HuH-7 (cell line): ENCODE measurements at regions not wholly inside any gene's neighbourhood (a gene's known extent, or its start where the extent isn't known, plus 50 kb on each side); places are given as distances from the start of the nearest gene placed in this dataset.

Source experiments
- DNase-seq: peaks from one replicate; pipeline ENCODE4 v3.0.0; 2011; ENCODE audit warnings: low spot score

GRCh38 chr6:169891421-169891820 lies 140.0 kb downstream of the ERMARD start:
- DNase-seq: no peak

DNA sequence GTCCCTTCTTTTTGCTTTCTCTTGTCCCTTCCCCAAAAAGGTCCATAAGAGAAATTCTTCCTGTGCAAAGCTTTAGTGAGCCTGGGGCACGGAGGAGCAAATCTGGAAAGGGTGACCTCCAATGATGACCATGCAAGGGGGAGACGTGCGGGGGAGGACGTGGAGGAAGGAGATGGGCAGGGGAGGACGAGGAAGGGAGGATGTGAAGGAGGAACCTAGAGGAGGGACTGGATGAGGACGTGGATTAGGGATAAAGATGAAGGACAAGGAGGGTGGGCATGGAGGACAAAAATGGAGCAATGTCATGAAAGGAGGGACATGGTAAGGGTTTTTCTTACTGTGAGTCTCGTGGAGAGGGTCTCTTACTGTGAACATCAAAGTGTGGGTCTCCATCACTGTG lies 139.5 kb downstream of the ERMARD start:
- DNase-seq: no peak

DNA sequence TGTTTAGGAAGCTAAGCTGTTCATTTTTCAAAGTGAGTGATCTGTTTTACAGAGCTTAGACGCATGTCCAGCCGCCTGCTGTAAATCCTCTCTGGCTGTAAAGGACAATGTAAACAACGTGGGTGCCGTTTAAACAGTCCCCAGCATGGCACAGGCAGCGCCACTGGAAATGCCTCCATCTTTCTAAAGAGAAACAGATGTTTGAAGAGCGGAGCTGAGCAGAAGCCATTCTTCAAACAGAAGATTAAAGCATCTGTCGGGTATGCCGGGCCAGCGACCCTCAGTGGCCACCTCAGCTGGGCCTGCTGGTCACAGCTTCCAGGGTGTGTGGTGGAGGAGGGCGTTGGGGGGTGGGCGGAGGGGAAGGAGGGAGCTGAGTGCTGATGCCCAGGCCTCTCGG lies 138.6 kb downstream of the ERMARD start:
- DNase-seq: no peak

GRCh38 chr6:169887529-169888140 lies 136.2 kb downstream of the ERMARD start:
- no peak for DNase-seq

- DNase-seq: no peak
Observed at GRCh38 chr6:169886631-169887227, 135.3 kb downstream of the ERMARD start.

DNA sequence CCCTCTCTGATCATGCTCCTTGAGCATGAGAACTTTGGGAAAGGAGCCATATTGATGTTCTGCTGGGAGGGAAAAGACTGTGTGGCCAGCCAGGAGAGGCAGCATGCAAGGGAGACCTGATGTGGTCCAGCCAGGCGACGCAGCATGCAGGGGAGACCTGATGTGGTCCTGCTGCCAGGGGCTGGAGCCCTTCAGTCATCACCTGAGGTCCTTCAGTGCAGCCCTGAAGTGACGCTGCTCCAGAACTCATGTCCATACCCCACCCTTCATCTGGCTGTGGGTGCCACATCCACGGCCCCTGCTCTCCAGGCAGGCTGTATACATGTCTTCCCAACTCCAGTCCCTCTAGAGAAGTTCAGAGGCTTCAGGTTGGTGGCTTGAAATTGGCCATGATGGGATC lies 134.4 kb downstream of the ERMARD start:
- no peak for DNase-seq

GRCh38 chr6:169885131-169885530 lies 133.7 kb downstream of the ERMARD start:
- DNase-seq: no peak

DNA sequence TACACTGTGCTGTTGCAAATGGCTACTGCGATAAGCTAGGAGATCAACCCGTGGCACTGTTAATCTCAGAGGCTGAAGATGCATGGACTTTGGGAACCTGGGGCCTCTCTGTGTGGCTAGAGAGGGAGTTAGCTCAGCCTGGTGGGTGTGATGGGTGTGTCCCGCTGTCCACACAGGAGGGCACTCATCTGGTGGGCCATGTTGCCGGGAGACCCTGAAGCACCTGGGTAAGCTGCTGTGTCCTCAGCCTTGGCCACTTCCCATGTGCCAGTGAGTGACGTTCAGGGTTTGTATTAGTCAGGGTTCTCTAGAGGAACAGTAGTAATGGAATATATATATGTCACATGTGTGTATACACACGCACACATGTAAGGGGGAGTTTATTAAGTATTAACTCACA lies 132.7 kb downstream of the ERMARD start:
- no peak for DNase-seq

DNA sequence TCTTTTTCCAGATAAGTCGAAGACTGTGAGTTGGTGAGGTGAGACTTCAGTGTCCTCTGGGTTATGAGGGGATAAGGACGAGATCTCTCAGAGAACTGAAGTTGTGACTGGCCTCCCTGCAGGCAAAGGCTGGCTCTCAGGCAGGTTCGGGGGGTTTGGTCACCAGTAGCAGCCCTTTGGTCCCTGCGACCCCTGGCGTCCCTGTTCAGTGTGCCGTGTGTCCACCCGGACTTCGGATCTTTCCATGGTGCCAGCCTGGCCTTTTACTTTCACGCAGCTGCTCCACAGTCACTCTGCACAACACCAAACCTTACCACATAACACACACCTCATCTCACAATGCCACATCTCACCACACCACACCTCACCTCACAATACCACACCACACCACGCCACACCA lies 131.9 kb downstream of the ERMARD start:
- DNase-seq: no peak

DNA sequence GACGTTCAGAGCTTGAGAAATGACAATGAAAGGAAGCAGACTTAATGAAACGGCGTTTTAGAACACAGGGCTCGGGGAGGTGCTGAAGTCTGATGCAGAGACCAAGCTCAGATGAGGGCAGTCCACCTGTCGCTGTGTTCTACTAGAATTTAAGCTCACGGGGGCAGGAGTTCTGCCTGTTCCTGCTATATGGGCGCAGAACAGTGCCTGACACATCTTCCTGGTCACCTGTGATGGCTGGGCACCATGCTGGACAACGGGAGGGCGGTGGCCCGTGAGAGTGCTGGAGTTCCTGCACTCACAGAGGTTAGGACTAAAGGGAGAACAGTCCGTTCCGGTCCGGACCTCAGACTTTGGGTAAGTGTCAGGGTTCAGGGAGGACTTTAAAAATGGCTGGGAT lies 130.6 kb downstream of the ERMARD start:
- DNase-seq: no peak

DNA sequence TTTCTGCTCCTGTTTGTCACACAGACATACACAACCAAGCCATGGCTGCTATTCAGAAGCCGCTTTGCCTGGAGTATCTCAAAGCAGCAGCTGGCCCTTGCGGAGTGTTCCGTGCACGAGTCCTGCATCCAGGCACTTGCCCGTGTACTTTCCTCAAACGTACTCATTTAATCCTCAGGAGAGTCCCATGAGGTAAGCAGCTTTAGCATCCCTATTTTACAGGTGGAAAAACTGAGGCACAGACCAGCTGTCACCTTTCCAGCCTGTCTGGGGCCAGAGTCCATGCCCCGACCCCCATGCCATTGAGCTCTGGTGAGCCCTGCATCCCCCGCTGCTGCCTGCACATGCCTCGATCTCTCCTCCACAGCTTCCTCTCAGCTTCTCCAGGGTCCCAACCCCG lies 130.0 kb downstream of the ERMARD start:
- no peak for DNase-seq

DNA sequence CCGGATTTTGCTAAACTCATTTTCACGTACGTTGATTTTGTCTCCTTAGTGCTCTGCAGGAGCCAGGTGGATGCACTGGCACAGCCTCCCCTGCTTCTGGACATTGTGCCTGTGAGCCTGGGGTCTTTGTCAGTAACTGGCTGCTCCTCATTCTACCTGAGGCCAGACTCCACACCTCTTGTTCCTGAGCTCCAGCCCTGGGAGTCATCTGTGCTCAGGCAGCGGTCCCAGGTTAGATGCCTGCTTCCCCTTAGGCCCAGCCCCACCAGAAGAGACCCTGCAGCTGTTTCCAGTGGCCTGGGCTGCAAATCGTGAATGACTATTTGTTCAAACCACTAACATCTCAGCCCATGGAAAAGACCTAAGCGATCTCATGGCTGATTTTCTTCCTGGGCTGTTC lies 129.1 kb downstream of the ERMARD start:
- no peak for DNase-seq

DNA sequence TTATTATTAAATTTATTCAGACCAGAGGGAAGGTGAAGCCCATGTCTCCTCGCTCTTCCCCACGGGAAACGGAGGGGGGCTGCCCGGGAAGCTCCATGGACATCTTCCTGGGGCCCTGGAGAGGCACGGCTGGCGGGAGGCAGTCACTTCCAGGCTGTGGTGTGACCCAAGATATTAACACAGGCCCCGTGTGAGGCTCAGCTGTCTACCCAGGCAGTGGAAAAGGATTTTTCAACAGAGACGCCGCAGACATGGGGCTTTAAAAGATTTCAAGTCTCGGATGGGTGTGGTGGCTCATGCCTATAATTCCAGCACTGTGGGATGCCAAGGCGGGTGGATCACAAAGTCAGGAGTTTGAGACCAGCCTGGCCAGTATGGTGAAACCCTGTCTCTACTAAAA lies 117.9 kb downstream of the ERMARD start:
- DNase-seq: no peak

DNA sequence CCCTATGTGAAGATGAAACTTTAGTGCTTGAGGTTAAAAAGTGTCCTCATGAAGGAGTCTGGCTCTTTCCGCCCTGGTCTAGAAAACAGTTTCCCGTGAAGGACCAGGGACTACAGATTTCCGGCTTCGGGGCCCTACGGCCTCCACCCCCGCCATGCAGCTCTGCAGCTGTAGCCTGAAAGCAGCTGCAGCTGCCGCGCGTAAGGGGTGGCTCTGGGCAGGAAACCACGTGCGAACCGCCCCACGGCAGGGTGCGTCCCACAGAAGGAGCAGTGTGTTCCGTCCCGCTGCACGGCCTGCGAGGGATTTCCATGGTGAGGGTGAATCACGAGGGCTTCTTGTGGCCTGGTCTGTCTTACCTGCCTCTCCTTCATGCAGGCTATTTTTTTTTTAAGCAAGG lies 117.0 kb downstream of the ERMARD start:
- no peak for DNase-seq

DNA sequence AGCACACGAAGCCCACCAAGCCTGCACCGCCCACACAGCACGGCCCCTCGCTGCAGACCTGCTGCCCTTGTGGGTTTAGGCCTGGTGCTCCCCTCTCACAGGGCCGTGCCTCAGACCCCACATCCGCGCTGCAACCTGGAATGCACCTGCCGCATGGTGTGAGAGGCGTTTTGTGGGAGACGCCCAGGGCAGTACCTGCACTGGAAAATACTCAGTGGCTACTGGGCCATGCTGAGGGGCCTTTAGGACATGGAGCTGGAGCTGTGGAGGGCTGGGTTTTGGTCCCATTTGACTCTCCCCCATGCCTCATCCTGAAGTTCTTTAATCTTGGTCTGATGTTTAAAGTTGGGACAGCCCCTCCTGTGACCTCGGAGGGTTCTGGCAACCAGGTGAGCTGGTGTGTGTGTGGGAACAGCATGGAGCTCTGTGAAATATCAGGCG lies 116.3 kb downstream of the ERMARD start:
- DNase-seq: no peak

DNA sequence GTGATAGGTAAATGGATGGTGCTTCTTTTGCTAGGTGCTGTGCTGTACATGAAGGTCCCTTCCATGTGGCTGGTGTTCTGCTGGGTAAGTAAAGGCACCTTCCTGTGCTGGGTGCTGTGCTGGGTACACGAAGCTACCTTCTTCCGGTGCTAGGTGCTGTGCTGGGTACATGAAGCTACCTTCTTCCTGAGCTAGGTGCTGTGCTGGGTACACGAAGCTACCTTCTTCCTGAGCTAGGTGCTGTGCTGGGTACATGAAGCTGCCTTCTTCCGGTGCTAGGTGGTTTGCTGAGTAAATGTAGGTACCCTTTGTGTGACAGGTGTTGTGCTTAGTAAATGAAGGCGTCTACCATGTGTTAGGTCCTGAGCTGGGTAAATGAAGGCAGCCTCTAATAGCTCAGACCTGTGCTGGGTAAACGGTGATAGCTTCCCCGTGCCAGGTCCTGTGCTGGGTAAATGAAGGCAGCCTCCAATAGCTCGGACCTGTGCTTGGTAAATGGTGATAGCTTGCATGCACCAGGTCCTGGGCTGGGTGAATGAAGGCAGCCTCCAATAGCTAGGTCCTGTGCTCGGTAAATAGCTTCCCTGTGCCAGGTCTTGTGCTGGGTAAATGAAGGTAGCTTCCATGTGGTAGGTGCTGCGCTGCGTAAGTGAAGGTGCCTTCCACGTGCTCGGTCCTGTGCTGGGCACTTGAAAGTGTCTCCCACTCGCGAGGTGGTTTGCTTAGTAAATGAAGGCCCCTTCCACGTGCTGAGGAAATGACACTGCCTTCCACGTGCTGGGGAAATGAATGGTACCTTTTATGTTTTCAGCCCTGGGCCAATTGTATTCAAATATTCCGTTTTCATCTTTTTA lies 115.5 kb downstream of the ERMARD start:
- no peak for DNase-seq

DNA sequence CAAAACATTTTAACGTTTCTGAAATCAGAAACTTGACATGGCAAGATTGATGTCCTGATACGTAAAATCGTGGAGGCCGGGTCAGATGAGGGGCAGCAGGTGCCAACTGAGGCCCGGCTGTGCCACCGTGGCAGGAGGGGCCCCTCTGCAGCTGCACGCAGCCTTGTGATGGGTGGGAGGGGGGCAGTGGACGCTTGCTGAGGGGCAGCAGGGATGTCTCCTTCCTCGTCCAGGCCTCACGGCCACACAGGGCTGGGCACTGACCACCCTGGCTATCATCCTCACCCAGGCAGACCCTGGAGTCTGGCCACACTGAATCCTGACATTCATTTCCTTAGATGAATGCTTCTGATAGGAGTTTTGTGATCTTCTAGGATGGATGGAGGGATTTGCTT lies 114.7 kb downstream of the ERMARD start:
- DNase-seq: no peak

- no peak for DNase-seq
Observed at GRCh38 chr6:169865346-169866139, 114.1 kb downstream of the ERMARD start.

GRCh38 chr6:169864148-169865020 lies 113.0 kb downstream of the ERMARD start:
- DNase-seq: no peak

- no peak for DNase-seq
Observed at GRCh38 chr6:169863710-169864109, 112.3 kb downstream of the ERMARD start.

GRCh38 chr6:169862892-169863525 lies 111.6 kb downstream of the ERMARD start:
- DNase-seq: no peak
